ENCODE measurements at regions not wholly inside any gene's neighbourhood (a gene's known extent, or its start where the extent isn't known, plus 50 kb on each side); places are given as distances from the start of the nearest gene placed in this dataset.

- TF ChIP-seq POLR2A (IDR thresholded peaks at IDR 0.05), result no peak
- TF ChIP-seq, protein P1, sequence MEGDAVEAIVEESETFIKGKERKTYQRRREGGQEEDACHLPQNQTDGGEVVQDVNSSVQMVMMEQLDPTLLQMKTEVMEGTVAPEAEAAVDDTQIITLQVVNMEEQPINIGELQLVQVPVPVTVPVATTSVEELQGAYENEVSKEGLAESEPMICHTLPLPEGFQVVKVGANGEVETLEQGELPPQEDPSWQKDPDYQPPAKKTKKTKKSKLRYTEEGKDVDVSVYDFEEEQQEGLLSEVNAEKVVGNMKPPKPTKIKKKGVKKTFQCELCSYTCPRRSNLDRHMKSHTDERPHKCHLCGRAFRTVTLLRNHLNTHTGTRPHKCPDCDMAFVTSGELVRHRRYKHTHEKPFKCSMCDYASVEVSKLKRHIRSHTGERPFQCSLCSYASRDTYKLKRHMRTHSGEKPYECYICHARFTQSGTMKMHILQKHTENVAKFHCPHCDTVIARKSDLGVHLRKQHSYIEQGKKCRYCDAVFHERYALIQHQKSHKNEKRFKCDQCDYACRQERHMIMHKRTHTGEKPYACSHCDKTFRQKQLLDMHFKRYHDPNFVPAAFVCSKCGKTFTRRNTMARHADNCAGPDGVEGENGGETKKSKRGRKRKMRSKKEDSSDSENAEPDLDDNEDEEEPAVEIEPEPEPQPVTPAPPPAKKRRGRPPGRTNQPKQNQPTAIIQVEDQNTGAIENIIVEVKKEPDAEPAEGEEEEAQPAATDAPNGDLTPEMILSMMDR (IDR thresholded peaks at IDR 0.05), result no peak
- TF ChIP-seq POLR2AphosphoS5 (IDR thresholded peaks at IDR 0.05), result no peak
These were observed 582.5 kb downstream of the RFPL4B start for GRCh38 chr6:112929641-112930040.
